Retina (tissue), 1 donor: ENCODE measurements at regions not wholly inside any gene's neighbourhood (a gene's known extent, or its start where the extent isn't known, plus 50 kb on each side); places are given as distances from the start of the nearest gene placed in this dataset.
A peak's percentile ranks its signal among the peaks of the same experiment; 100 is the strongest.

Experiments used
- DNase-seq: peaks from one replicate; pipeline ENCODE4 v3.0.0-alpha.2; 2016

GRCh38 chr13:50668691-50669271, 174.7 kb downstream of the DLEU7 start:
- no peak for DNase-seq

GRCh38 chr13:50670272-50670671, 173.2 kb downstream of the DLEU7 start:
- no peak for DNase-seq

- DNase-seq: no peak
Observed at GRCh38 chr13:50670847-50671496, 172.5 kb downstream of the DLEU7 start.

GRCh38 chr13:50671497-50671850, 172.0 kb downstream of the DLEU7 start:
- DNase-seq: no peak

GRCh38 chr13:50672025-50672424, 171.5 kb downstream of the DLEU7 start:
- no peak for DNase-seq

- no peak for DNase-seq
Observed at GRCh38 chr13:50675651-50676050, 167.8 kb downstream of the DLEU7 start.

- DNase-seq: no peak
Observed at GRCh38 chr13:50676602-50677001, 166.9 kb downstream of the DLEU7 start.

GRCh38 chr13:50677258-50677657, 166.2 kb downstream of the DLEU7 start:
- DNase-seq: no peak

- no peak for DNase-seq
Observed at GRCh38 chr13:50677687-50678463, 165.6 kb downstream of the DLEU7 start.

GRCh38 chr13:50678464-50679162, 164.9 kb downstream of the DLEU7 start:
- DNase-seq: no peak

- DNase-seq: no peak
Observed at GRCh38 chr13:50679321-50679720, 164.2 kb downstream of the DLEU7 start.

GRCh38 chr13:50682002-50682401, 161.5 kb downstream of the DLEU7 start:
- no peak for DNase-seq

GRCh38 chr13:50682966-50683365, 160.5 kb downstream of the DLEU7 start:
- no peak for DNase-seq

GRCh38 chr13:50684366-50684765, 159.1 kb downstream of the DLEU7 start:
- DNase-seq: no peak

- DNase-seq: peak; percentile 34
Observed at GRCh38 chr13:50685491-50685890, 158.0 kb downstream of the DLEU7 start.

GRCh38 chr13:50685956-50686355, 157.5 kb downstream of the DLEU7 start:
- DNase-seq: no peak

- no peak for DNase-seq
Observed at GRCh38 chr13:50686551-50686950, 156.9 kb downstream of the DLEU7 start.

- DNase-seq: no peak
Observed at GRCh38 chr13:50687545-50687944, 155.9 kb downstream of the DLEU7 start.

- DNase-seq: no peak
Observed at GRCh38 chr13:50690006-50690405, 153.5 kb downstream of the DLEU7 start.

GRCh38 chr13:50691176-50691680, 152.3 kb downstream of the DLEU7 start:
- no peak for DNase-seq

GRCh38 chr13:50691681-50692263, 151.7 kb downstream of the DLEU7 start:
- DNase-seq: no peak

- DNase-seq: no peak
Observed at GRCh38 chr13:50692396-50692915, 151.0 kb downstream of the DLEU7 start.

- DNase-seq: no peak
Observed at GRCh38 chr13:50693727-50694126, 149.8 kb downstream of the DLEU7 start.
